Mammary epithelial cell (primary cell): ENCODE measurements at regions not wholly inside any gene's neighbourhood (a gene's known extent, or its start where the extent isn't known, plus 50 kb on each side); places are given as distances from the start of the nearest gene placed in this dataset.

Source experiments
- EZH2 ChIP-seq: IDR thresholded peaks from 2 replicates; pipeline ENCODE4 v1.6.1; 2012; ENCODE audit warnings: low read length, inconsistent platforms, borderline replicate concordance
- TF ChIP-seq, protein P1 (sequence below), 2 donors: IDR thresholded peaks in 1 of 2; conservative IDR thresholded peaks in 1 of 2; 2 replicates each; pipeline ENCODE4 v1.5.1; 2011 to 2012; ENCODE audit warnings: inconsistent platforms in 2 of 2, low read length in 2 of 2, mild to moderate bottlenecking in 2 of 2, control low read depth in 1 of 2, low read depth in 1 of 2; ENCODE audit not compliant: insufficient read depth in 1 of 2; ENCODE audit errors: extremely low read depth in 1 of 2

DNA sequence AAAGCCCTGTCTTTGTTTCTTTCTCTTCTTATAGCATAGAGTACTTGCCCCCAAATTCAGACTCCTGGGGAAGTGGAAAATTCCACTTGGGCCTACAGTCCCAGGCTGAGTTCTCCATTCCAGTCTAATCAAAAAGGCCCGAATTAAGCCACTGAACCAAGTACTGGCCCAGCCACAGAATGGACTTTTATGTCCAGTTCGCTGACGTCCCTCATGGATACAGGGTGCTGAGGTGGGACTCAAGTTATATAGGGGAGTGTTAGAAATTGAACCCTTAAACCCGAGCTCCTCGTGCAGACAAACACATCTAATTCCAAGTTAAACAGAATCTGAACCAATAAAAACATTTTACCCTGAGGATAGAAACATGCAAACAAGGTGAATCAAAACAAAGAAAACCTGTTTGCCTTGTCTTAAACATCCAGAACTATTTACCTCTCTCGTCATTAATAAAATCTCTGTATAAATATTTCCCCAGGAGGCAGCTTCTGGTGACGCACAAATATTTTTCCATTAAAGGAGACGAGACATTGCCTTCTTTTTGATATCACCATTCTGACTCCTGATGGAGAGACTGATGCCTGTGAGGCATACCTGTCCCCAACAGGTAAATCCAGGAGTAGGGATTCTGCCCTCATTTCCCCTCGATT lies 136.8 kb upstream of the ARL4C start:
- TF ChIP-seq, protein P1, sequence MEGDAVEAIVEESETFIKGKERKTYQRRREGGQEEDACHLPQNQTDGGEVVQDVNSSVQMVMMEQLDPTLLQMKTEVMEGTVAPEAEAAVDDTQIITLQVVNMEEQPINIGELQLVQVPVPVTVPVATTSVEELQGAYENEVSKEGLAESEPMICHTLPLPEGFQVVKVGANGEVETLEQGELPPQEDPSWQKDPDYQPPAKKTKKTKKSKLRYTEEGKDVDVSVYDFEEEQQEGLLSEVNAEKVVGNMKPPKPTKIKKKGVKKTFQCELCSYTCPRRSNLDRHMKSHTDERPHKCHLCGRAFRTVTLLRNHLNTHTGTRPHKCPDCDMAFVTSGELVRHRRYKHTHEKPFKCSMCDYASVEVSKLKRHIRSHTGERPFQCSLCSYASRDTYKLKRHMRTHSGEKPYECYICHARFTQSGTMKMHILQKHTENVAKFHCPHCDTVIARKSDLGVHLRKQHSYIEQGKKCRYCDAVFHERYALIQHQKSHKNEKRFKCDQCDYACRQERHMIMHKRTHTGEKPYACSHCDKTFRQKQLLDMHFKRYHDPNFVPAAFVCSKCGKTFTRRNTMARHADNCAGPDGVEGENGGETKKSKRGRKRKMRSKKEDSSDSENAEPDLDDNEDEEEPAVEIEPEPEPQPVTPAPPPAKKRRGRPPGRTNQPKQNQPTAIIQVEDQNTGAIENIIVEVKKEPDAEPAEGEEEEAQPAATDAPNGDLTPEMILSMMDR (conservative IDR thresholded peaks at IDR 0.05 in 1 of 2, IDR thresholded peaks at IDR 0.05 in 1 of 2; ENCODE audit: extremely low read depth in 1 of 2, insufficient read depth in 1 of 2, low read depth in 1 of 2, low read length in 2 of 2), result no peak
- TF ChIP-seq EZH2, result no peak
